ENCODE measurements at regions not wholly inside any gene's neighbourhood (a gene's known extent, or its start where the extent isn't known, plus 50 kb on each side); places are given as distances from the start of the nearest gene placed in this dataset.

GRCh38 chr16:7990626-7991260 lies 599.6 kb downstream of the TMEM114 start:
- ATAC-seq, result no peak
- no peaks in the 10 kb centered on the region for H3K4me1 ChIP-seq
- H3K9me3 ChIP-seq, result no peaks in the 10 kb centered on the region
- ChIA-PET CTCF (interaction anchor here (1.3 kb wide), 1 partner anchor 9 kb away, joined by 4 read pairs; no protein-coding TSS in a partner anchor), POLR2A (no interaction called here)
- no peak for TF ChIP-seq BCL3 (IDR thresholded peaks at IDR 0.05)
- TF ChIP-seq NFE2L2 (conservative IDR thresholded peaks at IDR 0.05; ENCODE audit: low read length), result no peak
- TF ChIP-seq FOXS1 (CRISPR knock-in tag; IDR thresholded peaks at IDR 0.05), result no peak
- TF ChIP-seq RARB (CRISPR knock-in tag; IDR thresholded peaks at IDR 0.05), result no peak
- no peak for TF ChIP-seq HDAC2 (IDR thresholded peaks at IDR 0.05)
- no peak for TF ChIP-seq ZFP36 (IDR thresholded peaks at IDR 0.05; ENCODE audit: borderline replicate concordance, partially characterized antibody)
- TF ChIP-seq ZSCAN20 (CRISPR knock-in tag; IDR thresholded peaks at IDR 0.05), result no peak
- no peak for TF ChIP-seq REST (IDR thresholded peaks at IDR 0.05)
- TF ChIP-seq CBX2 (IDR thresholded peaks at IDR 0.05; ENCODE audit: borderline replicate concordance, low read depth), result no peak
- no peak for TF ChIP-seq JUNB (IDR thresholded peaks at IDR 0.05)
- TF ChIP-seq POLR2A (IDR thresholded peaks at IDR 0.05; ENCODE audit: low read length), result no peak
- no peak for TF ChIP-seq ATOH8 (CRISPR knock-in tag; IDR thresholded peaks at IDR 0.05; ENCODE audit: low read depth)
- TF ChIP-seq TFCP2L1 (CRISPR knock-in tag; IDR thresholded peaks at IDR 0.05), result no peak
- no peak for TF ChIP-seq USF2 (IDR thresholded peaks at IDR 0.05)
- TF ChIP-seq EHMT2 (IDR thresholded peaks at IDR 0.05; ENCODE audit: low read depth), result no peak
- DNase-seq (ENCODE audit: low read depth in 1 of 2, low spot score in 1 of 2), result no peak
- H3K4me2 ChIP-seq, result no peak overlapping the region
- H3K4me3 ChIP-seq, result no peak overlapping the region
- FAIRE-seq, result no peak
- H3K27ac ChIP-seq, result no peak overlapping the region
- 25% methylated on average over 11 of the region's 11 CpGs for WGBS (ENCODE audit: missing lambda C conversion rate)

- Histone ChIP-seq H3K4me3 (no peak overlapping the region), H3K4me1 (no peaks in the 10 kb centered on the region), H3K27ac (no peak overlapping the region), H3K9me3 (no peaks in the 10 kb centered on the region), H3K4me2 (no peak overlapping the region)
- TF ChIP-seq RARB (CRISPR knock-in tag; IDR thresholded peaks at IDR 0.05) (no peak), JUNB (IDR thresholded peaks at IDR 0.05) (no peak), ZNF302 (CRISPR knock-in tag; IDR thresholded peaks at IDR 0.05) (no peak), EHF (CRISPR knock-in tag; IDR thresholded peaks at IDR 0.05) (no peak), RAD21 (conservative IDR thresholded peaks at IDR 0.05 in 1 of 2, IDR thresholded peaks at IDR 0.05 in 1 of 2) (no peak), TFCP2L1 (CRISPR knock-in tag; IDR thresholded peaks at IDR 0.05) (no peak), FOSB (CRISPR knock-in tag; IDR thresholded peaks at IDR 0.05) (no peak), PHF8 (IDR thresholded peaks at IDR 0.05; ENCODE audit: borderline replicate concordance, low read depth) (no peak), HOXB13 (CRISPR knock-in tag; IDR thresholded peaks at IDR 0.05; ENCODE audit: low read depth) (no peak)
- FAIRE-seq (no peak), ATAC-seq (no peak), DNase-seq (ENCODE audit: low read depth in 1 of 2, low spot score in 1 of 2) (no peak)
- POLR2A ChIA-PET, result no interaction called here
- CTCF ChIA-PET, result no interaction called here
- 0% methylated on average over 2 of the region's 3 CpGs for WGBS (ENCODE audit: missing lambda C conversion rate)
Measured at GRCh38 chr16:7983676-7984075, 606.6 kb downstream of the TMEM114 start.

Data from A549 (cell line).